Uterus (tissue), 2 donors: ENCODE measurements at regions not wholly inside any gene's neighbourhood (a gene's known extent, or its start where the extent isn't known, plus 50 kb on each side); places are given as distances from the start of the nearest gene placed in this dataset.

Experiments used
- POLR2A ChIP-seq, 2 donors: fragments of 450-650 bp; IDR thresholded peaks; one replicate each; pipeline ENCODE4 v1.6.1; 2016; ENCODE audit warnings: antibody characterized with exemption in 2 of 2, mild to moderate bottlenecking in 1 of 2, moderate library complexity in 1 of 2
- TF ChIP-seq, protein P1 (sequence below), 4 experiments: fragments of 200-600 bp in 2 of 4; fragments of 450-650 bp in 2 of 4; sonication (generic) in 2 of 4; IDR thresholded peaks; one replicate each; pipeline ENCODE4 v1.5.1; 2016 to 2019; ENCODE audit warnings: antibody characterized with exemption in 4 of 4, mild to moderate bottlenecking in 2 of 4, moderate library complexity in 1 of 4

DNA sequence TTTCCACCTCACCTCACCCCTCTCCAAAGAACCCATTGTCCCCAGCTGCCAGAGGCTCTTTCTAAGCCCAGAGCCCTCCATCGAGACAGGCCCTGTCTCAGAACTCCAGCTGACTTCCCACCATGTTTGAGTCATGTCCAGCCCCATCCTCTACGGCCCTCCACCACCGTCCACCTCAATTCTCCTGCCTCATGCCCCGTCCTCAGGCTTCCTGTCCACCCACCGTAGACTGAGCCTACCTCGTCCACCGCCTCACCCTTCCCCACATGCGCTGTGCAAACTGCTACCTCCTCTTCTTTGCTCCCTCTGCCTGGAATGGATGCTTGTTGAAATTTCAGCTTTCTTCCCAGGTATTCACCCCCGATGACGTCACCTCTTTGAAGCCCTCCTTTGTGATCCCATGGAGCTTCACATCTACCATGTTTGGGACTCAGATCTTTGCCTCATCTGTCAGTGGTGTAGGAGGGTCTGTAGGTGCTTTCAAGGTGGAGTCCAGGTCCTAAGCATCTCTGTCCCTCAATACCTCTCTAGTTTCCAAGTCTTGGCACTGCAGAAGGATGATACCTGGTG is 149.0 kb downstream of the MRM1 start:
- TF ChIP-seq, protein P1, sequence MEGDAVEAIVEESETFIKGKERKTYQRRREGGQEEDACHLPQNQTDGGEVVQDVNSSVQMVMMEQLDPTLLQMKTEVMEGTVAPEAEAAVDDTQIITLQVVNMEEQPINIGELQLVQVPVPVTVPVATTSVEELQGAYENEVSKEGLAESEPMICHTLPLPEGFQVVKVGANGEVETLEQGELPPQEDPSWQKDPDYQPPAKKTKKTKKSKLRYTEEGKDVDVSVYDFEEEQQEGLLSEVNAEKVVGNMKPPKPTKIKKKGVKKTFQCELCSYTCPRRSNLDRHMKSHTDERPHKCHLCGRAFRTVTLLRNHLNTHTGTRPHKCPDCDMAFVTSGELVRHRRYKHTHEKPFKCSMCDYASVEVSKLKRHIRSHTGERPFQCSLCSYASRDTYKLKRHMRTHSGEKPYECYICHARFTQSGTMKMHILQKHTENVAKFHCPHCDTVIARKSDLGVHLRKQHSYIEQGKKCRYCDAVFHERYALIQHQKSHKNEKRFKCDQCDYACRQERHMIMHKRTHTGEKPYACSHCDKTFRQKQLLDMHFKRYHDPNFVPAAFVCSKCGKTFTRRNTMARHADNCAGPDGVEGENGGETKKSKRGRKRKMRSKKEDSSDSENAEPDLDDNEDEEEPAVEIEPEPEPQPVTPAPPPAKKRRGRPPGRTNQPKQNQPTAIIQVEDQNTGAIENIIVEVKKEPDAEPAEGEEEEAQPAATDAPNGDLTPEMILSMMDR (IDR thresholded peaks at IDR 0.05), result no peak
- no peak for TF ChIP-seq POLR2A (IDR thresholded peaks at IDR 0.05)
